GM19025 (cell line): ENCODE measurements at regions not wholly inside any gene's neighbourhood (a gene's known extent, or its start where the extent isn't known, plus 50 kb on each side); places are given as distances from the start of the nearest gene placed in this dataset.

Experiments
- ATAC-seq: cut with Tn5 transposase; IDR thresholded peaks from one replicate; pipeline ENCODE4 v1.9.1; 2021; ENCODE audit warnings: mild to moderate bottlenecking, low read depth, moderate library complexity; ENCODE audit not compliant: unreplicated experiment

- no peak for ATAC-seq
These were observed 146.3 kb upstream of the XYLT1 start for GRCh38 chr16:17617021-17617552.

GRCh38 chr16:17612336-17612735, 141.6 kb upstream of the XYLT1 start:
- no peak for ATAC-seq

GRCh38 chr16:17607609-17608008, 136.8 kb upstream of the XYLT1 start:
- no peak for ATAC-seq

DNA sequence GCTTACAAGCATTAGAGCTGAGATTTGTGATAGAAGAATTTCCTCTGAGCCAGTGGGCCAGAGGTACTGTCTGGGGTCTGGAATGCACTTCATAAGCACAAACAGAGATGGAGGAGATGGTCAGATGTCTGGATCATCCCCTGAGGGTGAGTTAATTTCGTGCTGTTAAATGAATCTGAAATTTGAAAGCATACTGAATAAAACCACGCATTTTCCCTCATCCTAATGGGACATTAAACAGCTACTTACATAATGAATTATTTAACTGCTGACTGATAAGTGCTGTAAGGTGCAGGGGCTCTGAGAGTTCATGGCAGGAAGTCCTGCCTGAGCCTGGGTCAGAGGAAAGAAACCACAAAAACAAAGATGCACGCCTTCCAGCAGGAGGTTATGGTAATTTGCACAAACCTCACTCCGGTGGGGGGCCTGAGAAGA, 136.3 kb upstream of the XYLT1 start:
- ATAC-seq = no peak

GRCh38 chr16:17606460-17606859, 135.7 kb upstream of the XYLT1 start:
- ATAC-seq = no peak

DNA sequence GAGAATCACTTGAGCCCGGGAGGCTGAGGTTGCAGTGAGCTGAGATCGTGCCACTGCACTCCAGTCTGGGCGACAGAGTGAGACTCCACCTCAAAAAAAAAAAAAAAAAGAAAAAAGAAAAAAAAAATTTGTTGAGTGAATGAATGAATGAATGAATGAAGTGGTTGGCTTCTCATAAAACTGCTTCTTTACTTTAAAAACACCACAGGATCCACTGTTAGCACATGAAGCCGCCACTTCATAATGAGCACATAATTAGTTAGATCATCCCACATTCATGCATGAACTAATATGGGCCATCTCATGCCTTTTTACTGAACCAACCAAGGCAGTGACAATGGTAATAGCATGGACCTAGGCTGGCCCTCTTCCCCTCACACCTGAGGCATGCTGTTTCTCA, 135.0 kb upstream of the XYLT1 start:
- ATAC-seq = no peak

DNA sequence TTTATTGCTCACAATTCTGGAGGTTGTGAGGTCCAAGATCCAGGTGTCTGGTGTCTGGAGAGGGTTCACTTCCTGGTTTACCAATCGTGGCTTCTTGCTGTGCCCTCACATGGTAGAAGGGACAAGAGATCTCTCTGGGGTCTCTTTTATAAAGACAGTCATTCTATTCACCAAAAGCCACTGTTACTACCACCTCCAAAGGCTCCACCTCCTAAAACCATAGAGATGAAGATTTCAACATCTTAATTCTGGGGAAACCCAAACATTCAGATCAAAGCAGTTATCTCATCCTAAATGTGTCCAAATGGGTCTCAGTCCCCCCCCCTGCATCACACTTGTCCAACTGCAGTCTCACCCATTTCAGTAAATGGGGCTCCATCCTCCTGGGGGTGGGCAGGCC, 132.9 kb upstream of the XYLT1 start:
- ATAC-seq = no peak

DNA sequence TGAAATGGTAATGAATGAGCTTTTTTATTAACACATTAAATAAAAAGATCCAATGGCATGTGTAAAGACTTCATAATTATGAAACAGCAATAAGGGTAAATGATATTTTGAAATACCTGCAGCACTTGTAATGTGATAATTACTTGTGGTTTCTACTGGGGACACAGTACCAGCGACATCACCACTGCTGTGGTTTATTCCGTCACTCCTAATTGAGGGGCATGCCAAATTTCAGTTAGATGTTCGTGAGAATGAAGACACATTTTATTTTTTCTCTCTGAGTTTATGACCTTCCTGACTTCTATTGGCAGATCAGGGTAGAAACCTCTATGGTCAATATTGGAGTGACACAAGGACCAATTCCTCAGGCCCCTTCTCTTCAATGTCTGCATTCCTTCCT, 131.9 kb upstream of the XYLT1 start:
- ATAC-seq = no peak

DNA sequence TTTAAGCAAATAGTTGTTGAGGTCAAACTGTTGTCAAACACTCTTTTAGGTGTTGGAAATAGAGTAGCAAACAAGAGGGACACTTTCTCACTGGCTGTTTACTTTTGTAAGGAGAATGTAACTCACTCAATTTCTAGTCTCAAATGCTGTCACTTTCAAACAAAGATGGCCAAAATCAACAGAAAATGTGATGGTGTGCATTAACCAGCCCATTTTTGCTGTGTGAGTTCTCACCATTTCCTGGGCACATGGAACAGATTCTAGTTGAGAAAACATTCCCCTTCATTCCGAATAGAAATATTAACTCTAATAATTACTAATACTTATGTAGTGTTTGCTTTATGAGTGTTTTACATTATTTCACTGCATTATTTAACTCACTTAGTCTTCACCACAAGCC, 128.2 kb upstream of the XYLT1 start:
- ATAC-seq = no peak

DNA sequence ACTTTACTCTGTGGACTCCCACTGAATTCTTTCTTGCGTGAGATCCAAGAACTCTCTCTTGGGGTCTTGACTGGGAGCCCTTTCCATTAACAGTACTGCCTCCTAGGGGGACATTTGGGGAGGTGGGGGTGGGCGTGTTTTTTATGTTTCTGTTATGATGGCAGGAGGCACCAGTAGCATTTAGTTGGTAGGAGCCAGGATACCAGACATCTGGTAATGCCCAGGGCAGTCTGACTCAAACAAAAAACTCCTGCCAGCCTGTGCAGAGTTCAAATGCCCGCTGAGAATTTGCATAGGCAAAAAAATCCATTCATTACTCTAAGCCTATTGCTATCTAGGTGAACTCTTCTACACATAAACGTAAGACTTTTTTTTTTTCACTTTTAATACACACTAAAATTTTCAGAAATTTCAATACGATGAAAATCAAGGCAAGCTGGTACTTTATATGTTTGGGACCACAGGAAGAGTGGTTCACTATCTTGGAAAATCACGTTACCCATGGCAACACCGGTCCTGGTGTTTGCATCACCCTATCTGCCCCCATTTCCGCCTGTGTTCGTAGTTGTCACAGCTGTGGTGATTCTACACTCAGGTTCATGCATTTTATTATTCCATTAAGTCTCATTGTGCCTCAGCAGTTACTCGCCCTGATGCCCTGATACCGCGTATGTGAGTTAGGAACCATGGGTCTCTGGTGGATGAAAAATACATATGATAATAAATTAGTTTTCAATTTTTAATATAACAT, 121.1 kb upstream of the XYLT1 start:
- ATAC-seq = no peak

DNA sequence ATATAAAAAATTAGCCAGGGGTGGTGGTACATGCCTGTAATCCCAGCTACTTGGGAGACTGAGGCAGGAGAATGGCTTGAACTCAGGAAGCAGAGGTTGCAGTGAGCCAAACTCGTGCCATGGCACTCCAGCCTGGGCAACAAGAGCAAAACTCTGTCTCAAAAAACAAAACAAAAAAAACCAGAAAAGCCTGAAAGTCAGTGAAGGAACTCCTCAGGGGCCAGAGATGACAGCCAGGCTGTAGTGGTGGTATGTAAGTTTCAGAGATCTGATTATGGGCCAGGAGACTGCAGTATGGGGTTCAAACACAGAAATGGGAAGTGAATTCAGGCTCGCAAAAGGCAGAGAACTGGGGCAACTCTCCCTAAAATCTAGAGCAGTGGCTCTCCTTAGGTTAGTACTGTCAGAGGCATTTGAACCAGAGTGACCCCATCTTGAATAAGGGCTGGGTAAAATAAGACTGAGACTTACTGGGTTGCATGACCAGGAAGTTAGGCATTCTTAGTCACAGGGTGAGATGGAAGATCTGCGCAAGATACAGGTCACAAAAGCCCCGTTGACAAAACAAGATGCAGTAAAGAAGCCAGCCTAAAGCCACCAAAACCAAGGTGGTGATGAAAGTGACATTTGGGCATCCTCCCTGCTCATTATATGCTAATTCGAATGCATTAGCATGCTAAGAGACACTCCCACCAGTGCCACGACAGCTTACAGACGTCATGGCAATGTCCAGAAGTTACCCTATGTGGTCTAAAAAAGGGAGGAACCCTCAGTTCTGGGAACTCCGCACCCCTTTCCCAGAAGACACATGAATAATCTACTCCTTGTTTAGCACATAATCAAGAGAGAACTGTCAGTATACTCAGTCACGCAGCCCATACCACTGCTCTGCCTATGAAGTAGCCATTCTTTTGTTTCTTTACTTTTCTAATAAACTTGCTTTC, 120.2 kb upstream of the XYLT1 start:
- ATAC-seq = no peak

DNA sequence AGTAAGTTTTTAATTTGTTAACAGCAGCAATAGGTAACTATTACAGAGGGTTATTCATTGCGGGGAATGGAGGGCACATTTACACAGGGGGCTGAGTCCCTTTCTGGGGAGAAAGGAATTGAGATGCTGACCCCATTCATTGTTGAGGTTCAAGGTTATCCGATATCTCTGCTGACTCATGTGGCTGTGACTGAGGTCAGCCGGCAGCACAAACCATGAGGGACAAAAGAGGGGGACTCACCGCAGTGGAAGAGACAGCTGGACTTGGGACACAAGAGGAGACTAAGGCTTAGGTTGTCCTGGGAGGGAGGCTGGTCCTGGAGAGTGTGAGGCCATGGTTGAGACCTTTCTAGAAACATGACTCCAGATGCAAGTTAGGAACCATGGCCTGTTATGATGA, 119.1 kb upstream of the XYLT1 start:
- ATAC-seq = no peak

GRCh38 chr16:17585449-17586074, 114.8 kb upstream of the XYLT1 start:
- no peak for ATAC-seq

DNA sequence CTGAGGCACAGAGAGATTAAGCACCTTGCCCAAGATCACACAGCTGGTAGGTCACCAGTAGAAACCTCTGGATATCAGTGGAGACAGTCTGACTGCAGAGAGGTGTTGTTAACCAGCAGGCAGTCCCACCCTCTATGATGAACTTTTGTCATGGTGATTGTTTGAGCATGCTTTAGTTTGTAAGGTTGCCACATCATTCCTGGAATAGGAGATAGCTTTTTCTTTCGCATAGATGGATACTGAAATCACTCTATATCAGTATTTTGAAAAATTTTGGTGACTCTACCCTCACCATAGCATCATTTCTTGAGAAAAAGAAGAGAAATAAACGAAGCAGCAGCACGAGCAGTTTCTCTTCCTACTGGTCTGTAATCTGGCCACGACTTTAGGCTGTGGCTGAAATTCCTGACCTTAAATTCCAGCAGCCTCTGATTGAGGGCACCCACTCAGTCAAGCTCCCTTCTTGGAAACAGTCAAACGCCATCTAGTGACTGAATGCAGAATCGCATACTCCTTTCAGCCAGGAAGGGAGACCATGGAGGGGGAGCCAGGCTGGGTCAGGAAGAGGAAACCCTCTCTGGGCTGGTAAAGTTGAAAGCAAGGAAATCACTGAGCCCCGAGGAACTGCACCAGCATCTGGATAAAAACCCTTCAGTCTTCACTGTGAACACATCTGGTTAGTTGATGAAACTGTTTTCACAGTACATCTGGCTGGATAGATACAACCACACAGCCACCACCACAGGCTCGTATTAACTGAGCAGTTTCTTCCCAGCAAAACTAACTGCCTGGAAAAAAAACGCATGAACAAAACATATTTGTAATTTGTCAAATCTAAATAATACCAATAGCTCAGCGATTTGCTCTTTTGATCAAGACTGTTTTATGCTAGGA, 108.5 kb upstream of the XYLT1 start:
- no peak for ATAC-seq

- no peak for ATAC-seq
These were observed 103.5 kb upstream of the XYLT1 start for GRCh38 chr16:17574256-17574655.

DNA sequence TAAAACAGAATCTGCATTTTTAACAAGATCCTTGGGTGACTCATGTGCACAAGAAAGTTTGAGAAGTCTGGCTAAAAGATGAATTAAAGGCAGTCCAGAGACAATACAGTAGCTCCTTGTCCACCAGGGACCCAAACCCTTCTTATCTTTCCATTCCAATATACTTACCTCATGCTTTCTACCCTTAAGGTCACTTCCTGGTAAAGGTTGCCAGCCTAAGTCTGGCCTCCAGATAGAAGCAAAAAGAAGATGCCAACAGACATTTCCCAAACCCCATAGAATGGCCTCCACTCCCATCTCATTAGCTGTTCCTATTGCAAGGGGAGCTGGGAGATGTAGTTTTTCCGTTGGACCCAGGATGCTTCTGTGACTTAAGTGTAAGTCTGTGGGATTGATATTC, 101.4 kb upstream of the XYLT1 start:
- no peak for ATAC-seq

GRCh38 chr16:17571499-17572093, 100.8 kb upstream of the XYLT1 start:
- ATAC-seq = no peak

DNA sequence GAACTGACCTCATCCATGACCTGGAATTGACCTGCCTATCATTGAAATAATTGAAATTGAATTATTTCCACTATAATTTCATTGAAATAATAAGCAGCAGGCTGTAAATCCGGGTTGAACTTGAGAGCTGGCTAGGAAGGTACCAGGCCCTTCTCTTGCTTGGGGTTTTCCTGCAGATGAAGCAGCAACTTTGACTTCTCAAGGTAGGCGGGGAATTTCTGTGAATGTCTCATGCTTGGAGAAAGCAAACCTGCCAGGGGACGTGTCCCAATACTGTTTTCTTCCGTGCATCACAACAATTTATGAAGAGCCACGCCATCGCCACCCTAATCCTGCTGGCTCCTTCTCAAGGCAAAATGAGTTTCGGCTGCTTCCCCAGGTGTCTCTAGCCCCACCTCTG, 97.5 kb upstream of the XYLT1 start:
- no peak for ATAC-seq

DNA sequence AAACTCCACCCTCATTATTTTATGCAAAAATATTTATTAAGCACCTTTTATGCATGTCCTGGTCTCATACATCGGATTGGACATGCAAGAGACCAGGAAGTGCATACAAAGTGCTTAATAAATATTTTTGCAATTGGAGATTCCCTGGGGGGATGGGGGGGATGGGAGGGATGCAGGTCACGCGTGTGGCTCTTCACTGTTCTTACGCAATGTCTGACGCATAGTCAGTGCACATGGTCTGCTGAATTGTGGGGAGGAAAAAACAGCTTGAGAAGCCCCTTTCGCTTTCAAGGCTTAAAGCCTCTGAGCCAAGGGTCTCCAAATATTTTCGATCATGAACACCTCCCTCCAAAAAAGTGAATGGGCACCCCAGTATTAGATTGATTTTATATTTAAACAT, 96.7 kb upstream of the XYLT1 start:
- ATAC-seq = no peak
